WTC11 (cell line): ENCODE measurements at regions not wholly inside any gene's neighbourhood (a gene's known extent, or its start where the extent isn't known, plus 50 kb on each side); places are given as distances from the start of the nearest gene placed in this dataset.
A peak's percentile ranks its signal among the peaks of the same experiment; 100 is the strongest.

Source experiments
- ATAC-seq: fragments of 200-7000 bp; cut with Tn5 transposase; 2 replicates; pipeline ENCODE4 v1.10.0; 2021; ENCODE audit warnings: mild to moderate bottlenecking, moderate library complexity
- CTCF ChIA-PET: fragments of 300-600 bp; sonication (Branson Sonifier 250); formaldehyde crosslinking; loops from one replicate; lab custom pipeline; 2021; ENCODE audit warnings: antibody characterized with exemption; lab: Charles Lee
- POLR2A ChIA-PET: fragments of 350-600 bp; sonication (Branson Sonifier 250); formaldehyde crosslinking; loops from one replicate; lab custom pipeline; 2021; ENCODE audit warnings: antibody characterized with exemption; lab: Charles Lee
- DNase-seq: peaks from one replicate; pipeline ENCODE4 v3.0.0; 2021; ENCODE audit warnings: low spot score
- H3K27ac Mint-ChIP-seq: 2 replicates; pipeline ENCODE4 v1.8.0; 2021; ENCODE audit warnings: mixed read lengths
- H3K27me3 Mint-ChIP-seq: 2 replicates; pipeline ENCODE4 v1.8.0; 2021; ENCODE audit warnings: low read depth, mild to moderate bottlenecking, moderate library complexity, mixed read lengths
- H3K36me3 Mint-ChIP-seq: 2 replicates; pipeline ENCODE4 v1.8.0; 2021; ENCODE audit warnings: mixed read lengths
- H3K4me1 Mint-ChIP-seq: 2 replicates; pipeline ENCODE4 v1.8.0; 2022; ENCODE audit warnings: mixed read lengths
- H3K4me3 Mint-ChIP-seq: 2 replicates; pipeline ENCODE4 v1.8.0; 2021; ENCODE audit warnings: mild to moderate bottlenecking, moderate library complexity, mixed read lengths
- H3K9me3 Mint-ChIP-seq: 2 replicates; pipeline ENCODE4 v1.8.0; 2021; ENCODE audit warnings: mixed read lengths
- FOXK1 ChIP-seq: sonication (generic); formaldehyde crosslinking; IDR thresholded peaks from 2 replicates; pipeline ENCODE4 v1.8.0; 2022; ENCODE audit warnings: mild to moderate bottlenecking, moderate library complexity, missing genetic modification reagents
- GABPB1 ChIP-seq: sonication (generic); formaldehyde crosslinking; IDR thresholded peaks from 2 replicates; pipeline ENCODE4 v1.8.1; 2023; ENCODE audit warnings: mild to moderate bottlenecking, missing genetic modification reagents
- JUN ChIP-seq: sonication (generic); formaldehyde crosslinking; IDR thresholded peaks from 2 replicates; pipeline ENCODE4 v1.8.0; 2023; ENCODE audit warnings: mild to moderate bottlenecking, missing genetic modification reagents
- KAT7 ChIP-seq: sonication (generic); formaldehyde crosslinking; IDR thresholded peaks from 2 replicates; pipeline ENCODE4 v1.8.1; 2023; ENCODE audit warnings: missing genetic modification reagents, mild to moderate bottlenecking, borderline replicate concordance
- NFATC4 ChIP-seq: fragments of 250-450 bp; sonication (Bioruptor Pico); IDR thresholded peaks from 2 replicates; pipeline ENCODE4 v1.9.0; 2021; ENCODE audit warnings: mild to moderate bottlenecking
- NR3C1 ChIP-seq: sonication (generic); formaldehyde crosslinking; conservative IDR thresholded peaks from 2 replicates; pipeline ENCODE4 v1.8.1; 2023; ENCODE audit warnings: low read depth, mild to moderate bottlenecking, missing genetic modification reagents
- RELA ChIP-seq: sonication (generic); formaldehyde crosslinking; IDR thresholded peaks from 2 replicates; pipeline ENCODE4 v1.8.1; 2022; ENCODE audit warnings: missing genetic modification reagents, mild to moderate bottlenecking, borderline replicate concordance
- ZBTB21 ChIP-seq: sonication (generic); formaldehyde crosslinking; IDR thresholded peaks from 2 replicates; pipeline ENCODE4 v1.8.1; 2023; ENCODE audit warnings: mild to moderate bottlenecking, missing genetic modification reagents, borderline replicate concordance
- ZNF138 ChIP-seq: sonication (generic); formaldehyde crosslinking; conservative IDR thresholded peaks from 2 replicates; pipeline ENCODE4 v1.8.1; 2022; ENCODE audit warnings: mild to moderate bottlenecking, moderate library complexity, missing genetic modification reagents
- TF ChIP-seq, protein P1 (sequence below): sonication (generic); formaldehyde crosslinking; IDR thresholded peaks from 2 replicates; pipeline ENCODE4 v1.8.1; 2023; ENCODE audit warnings: mild to moderate bottlenecking, missing genetic modification reagents
- TF ChIP-seq, protein P2 (sequence below): fragments of 250-450 bp; sonication (Bioruptor Pico); IDR thresholded peaks from 2 replicates; pipeline ENCODE4 v1.9.0; 2021; ENCODE audit warnings: moderate library complexity, mild to moderate bottlenecking, inconsistent platforms, borderline replicate concordance
- TF ChIP-seq, protein P3 (sequence below): sonication (generic); formaldehyde crosslinking; IDR thresholded peaks from 2 replicates; pipeline ENCODE4 v1.8.1; 2023; ENCODE audit warnings: mild to moderate bottlenecking, missing genetic modification reagents
- TF ChIP-seq, protein P4 (sequence below): sonication (generic); formaldehyde crosslinking; IDR thresholded peaks from 2 replicates; pipeline ENCODE4 v1.8.1; 2022; ENCODE audit warnings: low read depth, missing genetic modification reagents, borderline replicate concordance
- TF ChIP-seq, protein P5 (sequence below): sonication (generic); formaldehyde crosslinking; IDR thresholded peaks from 2 replicates; pipeline ENCODE4 v1.8.0; 2022; ENCODE audit warnings: missing genetic modification reagents
- TF ChIP-seq, protein P6 (sequence below): sonication (generic); formaldehyde crosslinking; IDR thresholded peaks from 2 replicates; pipeline ENCODE4 v1.8.0; 2023; ENCODE audit warnings: missing genetic modification reagents, mild to moderate bottlenecking, borderline replicate concordance

DNA sequence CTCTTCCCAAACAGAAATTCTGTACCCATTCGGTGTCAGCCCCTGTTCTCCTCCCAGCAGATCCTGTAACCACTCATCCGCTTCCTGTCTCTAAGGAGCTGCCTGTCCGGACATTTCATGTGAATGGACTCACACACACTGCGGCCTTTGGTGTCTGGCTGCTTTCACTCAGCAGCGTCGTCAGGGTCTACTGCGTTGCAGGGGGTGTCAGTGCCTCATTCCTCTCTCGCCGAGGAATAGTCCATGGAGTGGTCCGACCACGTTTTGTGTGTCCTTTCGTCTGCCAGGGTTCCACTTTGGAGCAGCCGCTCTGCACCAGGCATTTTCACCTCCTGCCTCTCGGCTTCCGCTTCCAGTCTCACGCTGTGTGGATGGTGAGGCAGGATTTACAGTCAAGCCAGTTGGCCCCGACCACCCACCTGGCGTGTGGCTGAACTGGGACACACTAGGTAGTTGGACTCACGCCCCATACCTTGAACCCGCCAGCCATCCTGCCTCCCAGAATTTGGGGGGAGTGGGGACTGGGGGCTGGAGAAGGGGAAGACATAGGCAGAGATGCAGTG lies 188.2 kb upstream of the CIBAR2 start:
- H3K4me1 Mint-ChIP-seq: peaks cover 32% of the 10 kb centered on the region
- POLR2A ChIA-PET: no interaction called here
- no peaks in the 10 kb centered on the region for H3K27me3 Mint-ChIP-seq
- no peak for DNase-seq
- peak overlapping the region; percentile 54; the same call in 1 of the 2 replicates for H3K27ac Mint-ChIP-seq
- ATAC-seq: no peak
- CTCF ChIA-PET: interaction anchor here (1.3 kb wide), 1 partner anchor 34 kb away, joined by 3 read pairs; no protein-coding TSS in a partner anchor
- no peak overlapping the region for H3K4me3 Mint-ChIP-seq
- H3K9me3 Mint-ChIP-seq: no peaks in the 10 kb centered on the region
- TF ChIP-seq, protein P1, sequence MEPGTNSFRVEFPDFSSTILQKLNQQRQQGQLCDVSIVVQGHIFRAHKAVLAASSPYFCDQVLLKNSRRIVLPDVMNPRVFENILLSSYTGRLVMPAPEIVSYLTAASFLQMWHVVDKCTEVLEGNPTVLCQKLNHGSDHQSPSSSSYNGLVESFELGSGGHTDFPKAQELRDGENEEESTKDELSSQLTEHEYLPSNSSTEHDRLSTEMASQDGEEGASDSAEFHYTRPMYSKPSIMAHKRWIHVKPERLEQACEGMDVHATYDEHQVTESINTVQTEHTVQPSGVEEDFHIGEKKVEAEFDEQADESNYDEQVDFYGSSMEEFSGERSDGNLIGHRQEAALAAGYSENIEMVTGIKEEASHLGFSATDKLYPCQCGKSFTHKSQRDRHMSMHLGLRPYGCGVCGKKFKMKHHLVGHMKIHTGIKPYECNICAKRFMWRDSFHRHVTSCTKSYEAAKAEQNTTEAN (CRISPR knock-in tag): no peak
- no peak for TF ChIP-seq KAT7 (CRISPR knock-in tag)
- TF ChIP-seq, protein P2, sequence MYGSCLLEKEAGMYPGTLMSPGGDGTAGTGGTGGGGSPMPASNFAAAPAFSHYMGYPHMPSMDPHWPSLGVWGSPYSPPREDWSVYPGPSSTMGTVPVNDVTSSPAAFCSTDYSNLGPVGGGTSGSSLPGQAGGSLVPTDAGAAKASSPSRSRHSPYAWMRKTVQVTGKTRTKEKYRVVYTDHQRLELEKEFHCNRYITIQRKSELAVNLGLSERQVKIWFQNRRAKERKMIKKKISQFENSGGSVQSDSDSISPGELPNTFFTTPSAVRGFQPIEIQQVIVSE (CRISPR knock-in tag): no peak
- TF ChIP-seq JUN (CRISPR knock-in tag): no peak
- TF ChIP-seq NR3C1 (CRISPR knock-in tag): no peak
- TF ChIP-seq, protein P3, sequence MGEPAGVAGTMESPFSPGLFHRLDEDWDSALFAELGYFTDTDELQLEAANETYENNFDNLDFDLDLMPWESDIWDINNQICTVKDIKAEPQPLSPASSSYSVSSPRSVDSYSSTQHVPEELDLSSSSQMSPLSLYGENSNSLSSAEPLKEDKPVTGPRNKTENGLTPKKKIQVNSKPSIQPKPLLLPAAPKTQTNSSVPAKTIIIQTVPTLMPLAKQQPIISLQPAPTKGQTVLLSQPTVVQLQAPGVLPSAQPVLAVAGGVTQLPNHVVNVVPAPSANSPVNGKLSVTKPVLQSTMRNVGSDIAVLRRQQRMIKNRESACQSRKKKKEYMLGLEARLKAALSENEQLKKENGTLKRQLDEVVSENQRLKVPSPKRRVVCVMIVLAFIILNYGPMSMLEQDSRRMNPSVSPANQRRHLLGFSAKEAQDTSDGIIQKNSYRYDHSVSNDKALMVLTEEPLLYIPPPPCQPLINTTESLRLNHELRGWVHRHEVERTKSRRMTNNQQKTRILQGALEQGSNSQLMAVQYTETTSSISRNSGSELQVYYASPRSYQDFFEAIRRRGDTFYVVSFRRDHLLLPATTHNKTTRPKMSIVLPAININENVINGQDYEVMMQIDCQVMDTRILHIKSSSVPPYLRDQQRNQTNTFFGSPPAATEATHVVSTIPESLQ (CRISPR knock-in tag): no peak
- TF ChIP-seq, protein P4, sequence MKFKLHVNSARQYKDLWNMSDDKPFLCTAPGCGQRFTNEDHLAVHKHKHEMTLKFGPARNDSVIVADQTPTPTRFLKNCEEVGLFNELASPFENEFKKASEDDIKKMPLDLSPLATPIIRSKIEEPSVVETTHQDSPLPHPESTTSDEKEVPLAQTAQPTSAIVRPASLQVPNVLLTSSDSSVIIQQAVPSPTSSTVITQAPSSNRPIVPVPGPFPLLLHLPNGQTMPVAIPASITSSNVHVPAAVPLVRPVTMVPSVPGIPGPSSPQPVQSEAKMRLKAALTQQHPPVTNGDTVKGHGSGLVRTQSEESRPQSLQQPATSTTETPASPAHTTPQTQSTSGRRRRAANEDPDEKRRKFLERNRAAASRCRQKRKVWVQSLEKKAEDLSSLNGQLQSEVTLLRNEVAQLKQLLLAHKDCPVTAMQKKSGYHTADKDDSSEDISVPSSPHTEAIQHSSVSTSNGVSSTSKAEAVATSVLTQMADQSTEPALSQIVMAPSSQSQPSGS: no peak
- TF ChIP-seq, protein P5, sequence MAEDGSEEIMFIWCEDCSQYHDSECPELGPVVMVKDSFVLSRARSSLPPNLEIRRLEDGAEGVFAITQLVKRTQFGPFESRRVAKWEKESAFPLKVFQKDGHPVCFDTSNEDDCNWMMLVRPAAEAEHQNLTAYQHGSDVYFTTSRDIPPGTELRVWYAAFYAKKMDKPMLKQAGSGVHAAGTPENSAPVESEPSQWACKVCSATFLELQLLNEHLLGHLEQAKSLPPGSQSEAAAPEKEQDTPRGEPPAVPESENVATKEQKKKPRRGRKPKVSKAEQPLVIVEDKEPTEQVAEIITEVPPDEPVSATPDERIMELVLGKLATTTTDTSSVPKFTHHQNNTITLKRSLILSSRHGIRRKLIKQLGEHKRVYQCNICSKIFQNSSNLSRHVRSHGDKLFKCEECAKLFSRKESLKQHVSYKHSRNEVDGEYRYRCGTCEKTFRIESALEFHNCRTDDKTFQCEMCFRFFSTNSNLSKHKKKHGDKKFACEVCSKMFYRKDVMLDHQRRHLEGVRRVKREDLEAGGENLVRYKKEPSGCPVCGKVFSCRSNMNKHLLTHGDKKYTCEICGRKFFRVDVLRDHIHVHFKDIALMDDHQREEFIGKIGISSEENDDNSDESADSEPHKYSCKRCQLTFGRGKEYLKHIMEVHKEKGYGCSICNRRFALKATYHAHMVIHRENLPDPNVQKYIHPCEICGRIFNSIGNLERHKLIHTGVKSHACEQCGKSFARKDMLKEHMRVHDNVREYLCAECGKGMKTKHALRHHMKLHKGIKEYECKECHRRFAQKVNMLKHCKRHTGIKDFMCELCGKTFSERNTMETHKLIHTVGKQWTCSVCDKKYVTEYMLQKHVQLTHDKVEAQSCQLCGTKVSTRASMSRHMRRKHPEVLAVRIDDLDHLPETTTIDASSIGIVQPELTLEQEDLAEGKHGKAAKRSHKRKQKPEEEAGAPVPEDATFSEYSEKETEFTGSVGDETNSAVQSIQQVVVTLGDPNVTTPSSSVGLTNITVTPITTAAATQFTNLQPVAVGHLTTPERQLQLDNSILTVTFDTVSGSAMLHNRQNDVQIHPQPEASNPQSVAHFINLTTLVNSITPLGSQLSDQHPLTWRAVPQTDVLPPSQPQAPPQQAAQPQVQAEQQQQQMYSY (CRISPR knock-in tag): no peak
- no peak for TF ChIP-seq FOXK1
- no peak for TF ChIP-seq ZBTB21 (CRISPR knock-in tag)
- TF ChIP-seq ZNF138: no peak
- TF ChIP-seq GABPB1: no peak
- no peak for TF ChIP-seq RELA (CRISPR knock-in tag)
- TF ChIP-seq, protein P6, sequence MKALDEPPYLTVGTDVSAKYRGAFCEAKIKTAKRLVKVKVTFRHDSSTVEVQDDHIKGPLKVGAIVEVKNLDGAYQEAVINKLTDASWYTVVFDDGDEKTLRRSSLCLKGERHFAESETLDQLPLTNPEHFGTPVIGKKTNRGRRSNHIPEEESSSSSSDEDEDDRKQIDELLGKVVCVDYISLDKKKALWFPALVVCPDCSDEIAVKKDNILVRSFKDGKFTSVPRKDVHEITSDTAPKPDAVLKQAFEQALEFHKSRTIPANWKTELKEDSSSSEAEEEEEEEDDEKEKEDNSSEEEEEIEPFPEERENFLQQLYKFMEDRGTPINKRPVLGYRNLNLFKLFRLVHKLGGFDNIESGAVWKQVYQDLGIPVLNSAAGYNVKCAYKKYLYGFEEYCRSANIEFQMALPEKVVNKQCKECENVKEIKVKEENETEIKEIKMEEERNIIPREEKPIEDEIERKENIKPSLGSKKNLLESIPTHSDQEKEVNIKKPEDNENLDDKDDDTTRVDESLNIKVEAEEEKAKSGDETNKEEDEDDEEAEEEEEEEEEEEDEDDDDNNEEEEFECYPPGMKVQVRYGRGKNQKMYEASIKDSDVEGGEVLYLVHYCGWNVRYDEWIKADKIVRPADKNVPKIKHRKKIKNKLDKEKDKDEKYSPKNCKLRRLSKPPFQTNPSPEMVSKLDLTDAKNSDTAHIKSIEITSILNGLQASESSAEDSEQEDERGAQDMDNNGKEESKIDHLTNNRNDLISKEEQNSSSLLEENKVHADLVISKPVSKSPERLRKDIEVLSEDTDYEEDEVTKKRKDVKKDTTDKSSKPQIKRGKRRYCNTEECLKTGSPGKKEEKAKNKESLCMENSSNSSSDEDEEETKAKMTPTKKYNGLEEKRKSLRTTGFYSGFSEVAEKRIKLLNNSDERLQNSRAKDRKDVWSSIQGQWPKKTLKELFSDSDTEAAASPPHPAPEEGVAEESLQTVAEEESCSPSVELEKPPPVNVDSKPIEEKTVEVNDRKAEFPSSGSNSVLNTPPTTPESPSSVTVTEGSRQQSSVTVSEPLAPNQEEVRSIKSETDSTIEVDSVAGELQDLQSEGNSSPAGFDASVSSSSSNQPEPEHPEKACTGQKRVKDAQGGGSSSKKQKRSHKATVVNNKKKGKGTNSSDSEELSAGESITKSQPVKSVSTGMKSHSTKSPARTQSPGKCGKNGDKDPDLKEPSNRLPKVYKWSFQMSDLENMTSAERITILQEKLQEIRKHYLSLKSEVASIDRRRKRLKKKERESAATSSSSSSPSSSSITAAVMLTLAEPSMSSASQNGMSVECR (CRISPR knock-in tag): no peak
- TF ChIP-seq NFATC4: no peak
- H3K36me3 Mint-ChIP-seq: no peaks in the 10 kb centered on the region
